HEK293 (cell line): ENCODE measurements at regions not wholly inside any gene's neighbourhood (a gene's known extent, or its start where the extent isn't known, plus 50 kb on each side); places are given as distances from the start of the nearest gene placed in this dataset.

ENCODE experiments used
- CTCF ChIA-PET: fragments of 350-600 bp; formaldehyde crosslinking; extraction: SDS; loops from one replicate; lab custom pipeline; 2021; ENCODE audit warnings: antibody characterized with exemption; lab: Yijun Ruan, JAX
- POLR2A ChIA-PET: fragments of 300-600 bp; formaldehyde crosslinking; extraction: SDS; loops from one replicate; lab custom pipeline; 2020; ENCODE audit warnings: antibody characterized with exemption, inconsistent platforms; lab: Yijun Ruan, JAX
- H3K27ac ChIP-seq: fragments of 200-500 bp; sonication (Bioruptor generic); 2 replicates; pipeline ENCODE4 v1.5.1; 2014; ENCODE audit warnings: low read depth, low read length, control low read depth, inconsistent platforms; ENCODE audit errors: extremely low read depth
- H3K36me3 ChIP-seq, 2 experiments: fragments of 200-500 bp in 1 of 2; sonication (Bioruptor generic) in 1 of 2; 1 replicate in 1 of 2; 2 replicates in 1 of 2; pipeline ENCODE4 v1.5.1; 2014 to 2017; ENCODE audit warnings: inconsistent platforms in 2 of 2, low read length in 2 of 2; ENCODE audit not compliant: control insufficient read depth in 2 of 2, insufficient read depth in 1 of 2
- H3K4me1 ChIP-seq: fragments of 200-500 bp; sonication (Bioruptor generic); 2 replicates; pipeline ENCODE4 v1.5.1; 2014; ENCODE audit warnings: mild to moderate bottlenecking, low read length, inconsistent platforms; ENCODE audit not compliant: control insufficient read depth, insufficient read depth
- H3K4me3 ChIP-seq: 2 replicates; pipeline ENCODE4 v1.5.1; 2011; ENCODE audit warnings: low read depth, mild to moderate bottlenecking, control low read depth, low read length, moderate library complexity
- H3K9me3 ChIP-seq: fragments of 200-500 bp; sonication (Bioruptor generic); 2 replicates; pipeline ENCODE4 v1.5.1; 2014; ENCODE audit warnings: low read depth, low read length, inconsistent platforms; ENCODE audit not compliant: control insufficient read depth, insufficient read depth
- EGR2 ChIP-seq: fragments of 450-650 bp; formaldehyde crosslinking; IDR thresholded peaks from 2 replicates; pipeline ENCODE4 v1.5.1; 2016; ENCODE audit warnings: low read depth, missing biosample characterization, missing genetic modification characterization
- MZF1 ChIP-seq: fragments of 450-650 bp; formaldehyde crosslinking; IDR thresholded peaks from 2 replicates; pipeline ENCODE4 v1.5.1; 2017; ENCODE audit warnings: missing biosample characterization, missing genetic modification characterization, borderline replicate concordance
- OSR2 ChIP-seq: fragments of 450-650 bp; formaldehyde crosslinking; IDR thresholded peaks from 2 replicates; pipeline ENCODE4 v1.5.1; 2016; ENCODE audit warnings: missing biosample characterization, missing genetic modification characterization
- SP2 ChIP-seq: fragments of 450-650 bp; formaldehyde crosslinking; IDR thresholded peaks from 2 replicates; pipeline ENCODE4 v1.5.1; 2016; ENCODE audit warnings: missing biosample characterization, missing genetic modification characterization
- TRIM28 ChIP-seq: IDR thresholded peaks from 2 replicates; pipeline ENCODE4 v1.6.1; 2011; ENCODE audit warnings: low read length, control low read depth, borderline replicate concordance
- ZFHX2 ChIP-seq: fragments of 450-650 bp; formaldehyde crosslinking; conservative IDR thresholded peaks from 2 replicates; pipeline ENCODE4 v1.5.1; 2016; ENCODE audit warnings: missing biosample characterization, missing genetic modification characterization
- ZFP37 ChIP-seq: fragments of 450-650 bp; formaldehyde crosslinking; IDR thresholded peaks from 2 replicates; pipeline ENCODE4 v1.5.1; 2016; ENCODE audit warnings: missing biosample characterization, missing genetic modification characterization
- ZFP69B ChIP-seq: fragments of 450-650 bp; formaldehyde crosslinking; IDR thresholded peaks from 2 replicates; pipeline ENCODE4 v1.5.1; 2016; ENCODE audit warnings: missing biosample characterization, missing genetic modification characterization
- ZNF132 ChIP-seq: fragments of 450-650 bp; formaldehyde crosslinking; IDR thresholded peaks from 2 replicates; pipeline ENCODE4 v1.5.1; 2017; ENCODE audit warnings: missing biosample characterization, missing genetic modification characterization, borderline replicate concordance
- ZNF16 ChIP-seq: fragments of 450-650 bp; formaldehyde crosslinking; IDR thresholded peaks from 2 replicates; pipeline ENCODE4 v1.5.1; 2016; ENCODE audit warnings: low read depth, missing biosample characterization, missing genetic modification characterization
- ZNF202 ChIP-seq: fragments of 450-650 bp; formaldehyde crosslinking; IDR thresholded peaks from 2 replicates; pipeline ENCODE4 v1.5.1; 2016; ENCODE audit warnings: missing biosample characterization, missing genetic modification characterization, borderline replicate concordance
- ZNF324 ChIP-seq: fragments of 450-650 bp; formaldehyde crosslinking; IDR thresholded peaks from 2 replicates; pipeline ENCODE4 v1.5.1; 2016; ENCODE audit warnings: missing biosample characterization, missing genetic modification characterization
- ZNF423 ChIP-seq: fragments of 450-650 bp; formaldehyde crosslinking; IDR thresholded peaks from 2 replicates; pipeline ENCODE4 v1.5.1; 2016; ENCODE audit warnings: missing biosample characterization, missing genetic modification characterization
- ZNF529 ChIP-seq: fragments of 450-650 bp; formaldehyde crosslinking; IDR thresholded peaks from 2 replicates; pipeline ENCODE4 v1.5.1; 2017; ENCODE audit warnings: missing genetic modification characterization, missing biosample characterization; ENCODE audit not compliant: insufficient replicate concordance
- ZNF610 ChIP-seq: fragments of 450-650 bp; formaldehyde crosslinking; IDR thresholded peaks from 2 replicates; pipeline ENCODE4 v1.5.1; 2016; ENCODE audit warnings: missing biosample characterization, missing genetic modification characterization, borderline replicate concordance
- ZNF654 ChIP-seq: fragments of 450-650 bp; formaldehyde crosslinking; IDR thresholded peaks from 2 replicates; pipeline ENCODE4 v1.5.1; 2016; ENCODE audit warnings: low read depth, missing biosample characterization, missing genetic modification characterization
- ZNF701 ChIP-seq: fragments of 450-650 bp; formaldehyde crosslinking; IDR thresholded peaks from 2 replicates; pipeline ENCODE4 v1.5.1; 2016; ENCODE audit warnings: missing biosample characterization, missing genetic modification characterization
- ZNF76 ChIP-seq: fragments of 450-650 bp; formaldehyde crosslinking; IDR thresholded peaks from 2 replicates; pipeline ENCODE4; 2016; ENCODE audit warnings: low read depth, missing biosample characterization, missing genetic modification characterization, borderline replicate concordance
- ZNF785 ChIP-seq: fragments of 450-650 bp; formaldehyde crosslinking; IDR thresholded peaks from 2 replicates; pipeline ENCODE4 v1.5.1; 2016; ENCODE audit warnings: missing biosample characterization, missing genetic modification characterization
- TF ChIP-seq, protein P1 (sequence below): fragments of 450-650 bp; formaldehyde crosslinking; IDR thresholded peaks from 2 replicates; pipeline ENCODE4 v1.5.1; 2016; ENCODE audit warnings: missing biosample characterization, missing genetic modification characterization
- TF ChIP-seq, protein P2 (sequence below): fragments of 450-650 bp; formaldehyde crosslinking; IDR thresholded peaks from 2 replicates; pipeline ENCODE4 v1.5.1; 2016; ENCODE audit warnings: missing biosample characterization, missing genetic modification characterization
- TF ChIP-seq, protein P3 (sequence below): fragments of 450-650 bp; formaldehyde crosslinking; IDR thresholded peaks from 2 replicates; pipeline ENCODE4 v1.5.1; 2016; ENCODE audit warnings: missing biosample characterization, missing genetic modification characterization
- TF ChIP-seq, protein P4 (sequence below): fragments of 450-650 bp; formaldehyde crosslinking; conservative IDR thresholded peaks from 2 replicates; pipeline ENCODE4 v1.5.1; 2016; ENCODE audit warnings: low read depth, missing biosample characterization, missing genetic modification characterization

DNA sequence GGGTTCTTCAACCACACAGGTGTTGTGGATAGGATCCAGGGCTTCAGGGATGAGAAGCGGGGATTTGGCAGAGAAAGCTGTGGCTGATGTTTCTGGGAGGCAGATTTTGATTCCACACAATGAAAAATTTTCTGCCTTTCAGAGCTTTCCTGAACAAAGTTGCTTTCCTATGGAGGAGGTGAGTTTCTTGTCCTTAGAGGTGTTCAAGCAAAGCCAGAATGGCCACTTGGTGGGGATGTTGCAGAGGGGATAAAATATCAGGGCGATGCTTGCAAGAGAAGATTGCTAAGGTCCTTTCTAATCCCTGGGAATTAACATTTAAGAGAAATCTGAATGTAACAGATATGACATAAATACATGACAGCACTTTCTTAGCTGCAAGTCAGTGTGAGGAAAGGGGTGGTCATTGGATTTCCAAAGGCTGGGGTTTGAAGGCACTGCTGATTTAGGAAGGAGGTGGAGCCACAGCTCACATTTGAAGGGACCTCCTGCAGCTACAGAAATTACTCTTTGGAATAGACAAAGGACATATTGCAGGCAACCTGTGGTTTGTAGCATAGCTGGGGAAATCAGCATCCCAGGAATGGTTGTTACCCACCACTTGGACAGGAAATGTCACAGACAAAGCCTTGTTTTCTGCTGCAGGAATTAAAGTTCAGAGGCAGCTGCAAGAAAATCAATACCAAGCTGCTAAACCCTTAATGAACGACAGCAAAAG is 271.1 kb upstream of the CHD6 start:
- Histone ChIP-seq H3K4me3 (no peak overlapping the region), H3K36me3 (no peaks in the 10 kb centered on the region), H3K9me3 (no peaks in the 10 kb centered on the region), H3K4me1 (no peaks in the 10 kb centered on the region), H3K27ac (no peak overlapping the region)
- ChIA-PET CTCF (interaction anchor here (1.5 to 2.0 kb wide), 2 partner anchors 16 to 1519 kb away, joined by 4 to 6 read pairs; no protein-coding TSS in a partner anchor), POLR2A (interaction anchor here (0.6 kb wide), 1 partner anchor 176 kb away, joined by 4 read pairs; no protein-coding TSS in a partner anchor)
- peak; percentile 26; the same call in 1 of the 2 replicates for TF ChIP-seq ZNF654 (tag by site-specific recombination)
- no peak for TF ChIP-seq ZFHX2 (tag by site-specific recombination)

DNA sequence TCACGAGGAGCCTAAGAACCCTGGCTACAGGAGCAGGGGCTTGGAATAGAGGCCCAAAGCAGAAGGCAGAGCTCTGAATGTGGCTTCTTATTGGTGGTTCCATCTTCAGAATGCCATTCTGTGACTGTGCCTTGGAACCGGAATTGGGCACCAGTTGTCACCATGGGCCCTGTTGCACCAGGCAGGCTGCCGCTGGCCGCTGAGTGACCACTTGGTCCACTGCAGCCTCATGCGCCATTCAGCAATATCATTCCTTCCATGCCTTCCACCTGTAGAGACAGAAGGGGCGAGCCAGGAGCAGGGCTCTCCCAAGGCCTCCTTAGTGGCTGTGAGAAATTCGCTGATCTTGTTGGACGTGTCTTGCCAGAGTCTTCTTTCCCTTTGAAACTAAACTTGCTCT is 270.3 kb upstream of the CHD6 start:
- ChIA-PET POLR2A (no interaction called here), CTCF (interaction anchor here (1.5 to 2.0 kb wide), 2 partner anchors 16 to 1520 kb away, joined by 4 to 6 read pairs; no protein-coding TSS in a partner anchor)
- TF ChIP-seq SP2 (tag by site-specific recombination) (no peak), ZNF529 (tag by site-specific recombination) (no peak), ZFP37 (no peak), ZNF785 (no peak), ZNF16 (tag by site-specific recombination) (no peak), ZNF132 (tag by site-specific recombination) (no peak), EGR2 (tag by site-specific recombination) (no peak), ZNF324 (tag by site-specific recombination) (no peak), OSR2 (tag by site-specific recombination) (no peak), ZNF76 (tag by site-specific recombination) (no peak)
- TF ChIP-seq, protein P1, sequence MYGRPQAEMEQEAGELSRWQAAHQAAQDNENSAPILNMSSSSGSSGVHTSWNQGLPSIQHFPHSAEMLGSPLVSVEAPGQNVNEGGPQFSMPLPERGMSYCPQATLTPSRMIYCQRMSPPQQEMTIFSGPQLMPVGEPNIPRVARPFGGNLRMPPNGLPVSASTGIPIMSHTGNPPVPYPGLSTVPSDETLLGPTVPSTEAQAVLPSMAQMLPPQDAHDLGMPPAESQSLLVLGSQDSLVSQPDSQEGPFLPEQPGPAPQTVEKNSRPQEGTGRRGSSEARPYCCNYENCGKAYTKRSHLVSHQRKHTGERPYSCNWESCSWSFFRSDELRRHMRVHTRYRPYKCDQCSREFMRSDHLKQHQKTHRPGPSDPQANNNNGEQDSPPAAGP (tag by site-specific recombination): no peak
- TF ChIP-seq, protein P2, sequence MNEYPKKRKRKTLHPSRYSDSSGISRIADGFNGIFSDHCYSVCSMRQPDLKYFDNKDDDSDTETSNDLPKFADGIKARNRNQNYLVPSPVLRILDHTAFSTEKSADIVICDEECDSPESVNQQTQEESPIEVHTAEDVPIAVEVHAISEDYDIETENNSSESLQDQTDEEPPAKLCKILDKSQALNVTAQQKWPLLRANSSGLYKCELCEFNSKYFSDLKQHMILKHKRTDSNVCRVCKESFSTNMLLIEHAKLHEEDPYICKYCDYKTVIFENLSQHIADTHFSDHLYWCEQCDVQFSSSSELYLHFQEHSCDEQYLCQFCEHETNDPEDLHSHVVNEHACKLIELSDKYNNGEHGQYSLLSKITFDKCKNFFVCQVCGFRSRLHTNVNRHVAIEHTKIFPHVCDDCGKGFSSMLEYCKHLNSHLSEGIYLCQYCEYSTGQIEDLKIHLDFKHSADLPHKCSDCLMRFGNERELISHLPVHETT (tag by site-specific recombination): no peak
- TF ChIP-seq, protein P3, sequence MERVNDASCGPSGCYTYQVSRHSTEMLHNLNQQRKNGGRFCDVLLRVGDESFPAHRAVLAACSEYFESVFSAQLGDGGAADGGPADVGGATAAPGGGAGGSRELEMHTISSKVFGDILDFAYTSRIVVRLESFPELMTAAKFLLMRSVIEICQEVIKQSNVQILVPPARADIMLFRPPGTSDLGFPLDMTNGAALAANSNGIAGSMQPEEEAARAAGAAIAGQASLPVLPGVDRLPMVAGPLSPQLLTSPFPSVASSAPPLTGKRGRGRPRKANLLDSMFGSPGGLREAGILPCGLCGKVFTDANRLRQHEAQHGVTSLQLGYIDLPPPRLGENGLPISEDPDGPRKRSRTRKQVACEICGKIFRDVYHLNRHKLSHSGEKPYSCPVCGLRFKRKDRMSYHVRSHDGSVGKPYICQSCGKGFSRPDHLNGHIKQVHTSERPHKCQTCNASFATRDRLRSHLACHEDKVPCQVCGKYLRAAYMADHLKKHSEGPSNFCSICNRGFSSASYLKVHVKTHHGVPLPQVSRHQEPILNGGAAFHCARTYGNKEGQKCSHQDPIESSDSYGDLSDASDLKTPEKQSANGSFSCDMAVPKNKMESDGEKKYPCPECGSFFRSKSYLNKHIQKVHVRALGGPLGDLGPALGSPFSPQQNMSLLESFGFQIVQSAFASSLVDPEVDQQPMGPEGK (tag by site-specific recombination): no peak
- H3K27ac ChIP-seq: no peak overlapping the region
- no peaks in the 10 kb centered on the region for H3K4me1 ChIP-seq
- no peaks in the 10 kb centered on the region for H3K9me3 ChIP-seq
- no peaks in the 10 kb centered on the region for H3K36me3 ChIP-seq
- no peak overlapping the region for H3K4me3 ChIP-seq

DNA sequence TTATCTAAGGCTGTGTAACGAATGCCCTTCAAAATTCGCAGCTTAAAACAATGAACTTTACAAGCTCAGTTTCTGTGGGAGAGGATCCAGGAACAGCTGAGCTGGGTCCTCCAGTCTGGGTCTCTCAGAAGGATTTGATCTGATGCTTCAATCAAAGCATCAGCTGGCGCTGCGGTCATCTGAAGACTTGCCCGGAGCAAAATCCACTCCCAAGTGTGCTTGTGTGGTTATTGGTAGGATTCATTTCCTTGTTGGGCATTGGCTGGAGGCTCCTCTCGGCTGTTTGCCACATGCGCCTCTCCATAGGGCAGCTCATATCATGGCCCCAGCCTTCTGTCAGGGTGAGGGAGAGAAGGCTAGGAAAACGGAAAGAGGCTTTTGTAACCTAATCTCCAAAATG is 269.3 kb upstream of the CHD6 start:
- H3K36me3 ChIP-seq: no peaks in the 10 kb centered on the region
- no peaks in the 10 kb centered on the region for H3K4me1 ChIP-seq
- POLR2A ChIA-PET: no interaction called here
- H3K9me3 ChIP-seq: no peaks in the 10 kb centered on the region
- CTCF ChIA-PET: no interaction called here
- H3K4me3 ChIP-seq: no peak overlapping the region
- H3K27ac ChIP-seq: no peak overlapping the region
- no peak for TF ChIP-seq ZNF423 (tag by site-specific recombination)
- TF ChIP-seq ZNF701: no peak
- no peak for TF ChIP-seq SP2 (tag by site-specific recombination)
- no peak for TF ChIP-seq TRIM28
- no peak for TF ChIP-seq ZNF202 (tag by site-specific recombination)
- no peak for TF ChIP-seq ZNF610 (tag by site-specific recombination)
- TF ChIP-seq ZFP69B (tag by site-specific recombination): no peak
- no peak for TF ChIP-seq MZF1 (tag by site-specific recombination)
- TF ChIP-seq, protein P4, sequence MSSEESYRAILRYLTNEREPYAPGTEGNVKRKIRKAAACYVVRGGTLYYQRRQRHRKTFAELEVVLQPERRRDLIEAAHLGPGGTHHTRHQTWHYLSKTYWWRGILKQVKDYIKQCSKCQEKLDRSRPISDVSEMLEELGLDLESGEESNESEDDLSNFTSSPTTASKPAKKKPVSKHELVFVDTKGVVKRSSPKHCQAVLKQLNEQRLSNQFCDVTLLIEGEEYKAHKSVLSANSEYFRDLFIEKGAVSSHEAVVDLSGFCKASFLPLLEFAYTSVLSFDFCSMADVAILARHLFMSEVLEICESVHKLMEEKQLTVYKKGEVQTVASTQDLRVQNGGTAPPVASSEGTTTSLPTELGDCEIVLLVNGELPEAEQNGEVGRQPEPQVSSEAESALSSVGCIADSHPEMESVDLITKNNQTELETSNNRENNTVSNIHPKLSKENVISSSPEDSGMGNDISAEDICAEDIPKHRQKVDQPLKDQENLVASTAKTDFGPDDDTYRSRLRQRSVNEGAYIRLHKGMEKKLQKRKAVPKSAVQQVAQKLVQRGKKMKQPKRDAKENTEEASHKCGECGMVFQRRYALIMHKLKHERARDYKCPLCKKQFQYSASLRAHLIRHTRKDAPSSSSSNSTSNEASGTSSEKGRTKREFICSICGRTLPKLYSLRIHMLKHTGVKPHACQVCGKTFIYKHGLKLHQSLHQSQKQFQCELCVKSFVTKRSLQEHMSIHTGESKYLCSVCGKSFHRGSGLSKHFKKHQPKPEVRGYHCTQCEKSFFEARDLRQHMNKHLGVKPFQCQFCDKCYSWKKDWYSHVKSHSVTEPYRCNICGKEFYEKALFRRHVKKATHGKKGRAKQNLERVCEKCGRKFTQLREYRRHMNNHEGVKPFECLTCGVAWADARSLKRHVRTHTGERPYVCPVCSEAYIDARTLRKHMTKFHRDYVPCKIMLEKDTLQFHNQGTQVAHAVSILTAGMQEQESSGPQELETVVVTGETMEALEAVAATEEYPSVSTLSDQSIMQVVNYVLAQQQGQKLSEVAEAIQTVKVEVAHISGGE: no peak
